ENCODE measurements at regions not wholly inside any gene's neighbourhood (a gene's known extent, or its start where the extent isn't known, plus 50 kb on each side); places are given as distances from the start of the nearest gene placed in this dataset.
"Not testable (repeated sequence)": the region's sequence is repeated elsewhere in the genome, so short reads cannot be mapped to it uniquely, and the experiment has no call there.

GRCh38 chr17:53455943-53456342, 366.8 kb upstream of the KIF2B start:
- TF ChIP-seq, protein P1, sequence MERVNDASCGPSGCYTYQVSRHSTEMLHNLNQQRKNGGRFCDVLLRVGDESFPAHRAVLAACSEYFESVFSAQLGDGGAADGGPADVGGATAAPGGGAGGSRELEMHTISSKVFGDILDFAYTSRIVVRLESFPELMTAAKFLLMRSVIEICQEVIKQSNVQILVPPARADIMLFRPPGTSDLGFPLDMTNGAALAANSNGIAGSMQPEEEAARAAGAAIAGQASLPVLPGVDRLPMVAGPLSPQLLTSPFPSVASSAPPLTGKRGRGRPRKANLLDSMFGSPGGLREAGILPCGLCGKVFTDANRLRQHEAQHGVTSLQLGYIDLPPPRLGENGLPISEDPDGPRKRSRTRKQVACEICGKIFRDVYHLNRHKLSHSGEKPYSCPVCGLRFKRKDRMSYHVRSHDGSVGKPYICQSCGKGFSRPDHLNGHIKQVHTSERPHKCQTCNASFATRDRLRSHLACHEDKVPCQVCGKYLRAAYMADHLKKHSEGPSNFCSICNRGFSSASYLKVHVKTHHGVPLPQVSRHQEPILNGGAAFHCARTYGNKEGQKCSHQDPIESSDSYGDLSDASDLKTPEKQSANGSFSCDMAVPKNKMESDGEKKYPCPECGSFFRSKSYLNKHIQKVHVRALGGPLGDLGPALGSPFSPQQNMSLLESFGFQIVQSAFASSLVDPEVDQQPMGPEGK (CRISPR knock-in tag; IDR thresholded peaks at IDR 0.05; ENCODE audit: borderline replicate concordance) = not testable (repeated sequence)
- TF ChIP-seq TOX (CRISPR knock-in tag; IDR thresholded peaks at IDR 0.05; ENCODE audit: borderline replicate concordance); CREB5 (CRISPR knock-in tag; IDR thresholded peaks at IDR 0.05; ENCODE audit: low read depth): not testable (repeated sequence)

Measured in SK-N-SH treated with all-trans-retinoic acid at 6 μM for 48 hours (cell line).